ENCODE measurements at regions not wholly inside any gene's neighbourhood (a gene's known extent, or its start where the extent isn't known, plus 50 kb on each side); places are given as distances from the start of the nearest gene placed in this dataset.

DNA sequence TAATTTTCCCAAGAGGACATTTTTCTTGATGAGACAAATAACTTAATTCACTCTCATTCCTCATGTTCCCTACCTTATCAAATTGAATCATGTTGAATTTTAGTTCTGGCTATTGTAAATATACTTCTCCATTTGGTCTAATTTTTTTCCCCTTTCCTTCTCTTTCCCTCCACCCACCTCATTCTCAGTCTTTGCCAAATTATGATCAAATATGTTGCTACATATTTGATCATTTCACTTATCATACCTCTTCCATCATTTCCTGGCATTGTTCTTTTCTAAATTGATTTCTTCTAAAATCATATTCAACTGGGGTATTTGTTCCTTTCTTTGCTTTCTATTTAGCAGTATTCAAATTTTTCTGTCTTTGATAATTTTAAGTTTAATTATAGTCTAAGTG lies 52.3 kb downstream of the HDGFL1 start:
- TF ChIP-seq, protein P1, sequence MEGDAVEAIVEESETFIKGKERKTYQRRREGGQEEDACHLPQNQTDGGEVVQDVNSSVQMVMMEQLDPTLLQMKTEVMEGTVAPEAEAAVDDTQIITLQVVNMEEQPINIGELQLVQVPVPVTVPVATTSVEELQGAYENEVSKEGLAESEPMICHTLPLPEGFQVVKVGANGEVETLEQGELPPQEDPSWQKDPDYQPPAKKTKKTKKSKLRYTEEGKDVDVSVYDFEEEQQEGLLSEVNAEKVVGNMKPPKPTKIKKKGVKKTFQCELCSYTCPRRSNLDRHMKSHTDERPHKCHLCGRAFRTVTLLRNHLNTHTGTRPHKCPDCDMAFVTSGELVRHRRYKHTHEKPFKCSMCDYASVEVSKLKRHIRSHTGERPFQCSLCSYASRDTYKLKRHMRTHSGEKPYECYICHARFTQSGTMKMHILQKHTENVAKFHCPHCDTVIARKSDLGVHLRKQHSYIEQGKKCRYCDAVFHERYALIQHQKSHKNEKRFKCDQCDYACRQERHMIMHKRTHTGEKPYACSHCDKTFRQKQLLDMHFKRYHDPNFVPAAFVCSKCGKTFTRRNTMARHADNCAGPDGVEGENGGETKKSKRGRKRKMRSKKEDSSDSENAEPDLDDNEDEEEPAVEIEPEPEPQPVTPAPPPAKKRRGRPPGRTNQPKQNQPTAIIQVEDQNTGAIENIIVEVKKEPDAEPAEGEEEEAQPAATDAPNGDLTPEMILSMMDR (conservative IDR thresholded peaks at IDR 0.05; ENCODE audit: low read depth, low read length) = no peak
- DNase-seq (ENCODE audit: low read depth) = no peak
- no peak overlapping the region for H3K4me3 ChIP-seq (ENCODE audit: low read length)

DNA sequence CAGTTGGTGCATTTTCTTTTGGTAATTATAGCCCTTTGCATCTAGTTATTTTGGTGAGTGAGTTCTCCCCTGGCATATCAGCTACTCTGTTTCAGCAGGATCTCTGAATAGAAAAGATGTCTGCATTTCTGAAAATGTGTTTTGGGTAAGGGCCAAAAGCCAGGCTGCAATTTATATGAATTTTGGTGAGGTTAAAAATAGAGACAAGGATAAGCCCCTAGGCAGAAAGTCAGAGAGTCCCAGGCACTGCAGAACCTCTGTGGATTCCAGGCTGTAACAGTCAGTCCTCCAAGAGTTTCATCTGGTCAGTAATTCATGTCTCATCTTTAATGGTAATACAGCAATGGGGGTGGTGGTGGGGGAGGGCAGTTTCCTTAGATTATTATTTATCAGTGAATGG lies 53.0 kb downstream of the HDGFL1 start:
- no peak for DNase-seq (ENCODE audit: low read depth)
- TF ChIP-seq, protein P1 (conservative IDR thresholded peaks at IDR 0.05; ENCODE audit: low read depth, low read length) = no peak
- no peak overlapping the region for H3K4me3 ChIP-seq (ENCODE audit: low read length)

DNA sequence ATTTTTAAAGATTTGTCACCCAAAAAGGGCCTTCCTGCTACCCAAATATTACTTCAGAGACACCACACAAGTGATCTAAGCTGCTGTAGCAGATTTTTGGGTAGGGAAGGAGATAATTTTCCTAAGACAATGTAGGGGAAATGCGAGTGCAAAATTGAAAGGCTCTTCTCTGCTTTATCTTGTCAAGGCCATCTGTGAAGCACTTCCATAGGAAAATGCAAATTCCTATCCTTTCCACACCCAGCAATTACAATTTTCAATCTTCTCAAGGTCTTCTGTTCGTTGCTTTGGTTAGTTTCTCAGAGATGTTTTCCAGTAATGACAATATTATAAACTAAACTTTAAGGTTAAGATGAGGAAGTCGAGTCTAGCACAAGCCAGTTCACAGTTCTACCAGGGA lies 53.4 kb downstream of the HDGFL1 start:
- no peak for DNase-seq (ENCODE audit: low read depth)
- no peak overlapping the region for H3K4me3 ChIP-seq (ENCODE audit: low read length)
- TF ChIP-seq, protein P1 (conservative IDR thresholded peaks at IDR 0.05; ENCODE audit: low read depth, low read length) = no peak

- TF ChIP-seq, protein P1 (conservative IDR thresholded peaks at IDR 0.05; ENCODE audit: low read depth, low read length) = no peak
- H3K4me3 ChIP-seq (ENCODE audit: low read length) = no peak overlapping the region
- no peak for DNase-seq (ENCODE audit: low read depth)
These were observed 58.3 kb downstream of the HDGFL1 start for GRCh38 chr6:22627644-22628043.

GRCh38 chr6:22631091-22631490 lies 61.7 kb downstream of the HDGFL1 start:
- TF ChIP-seq, protein P1 (conservative IDR thresholded peaks at IDR 0.05; ENCODE audit: low read depth, low read length) = no peak
- no peak for DNase-seq (ENCODE audit: low read depth)
- no peak overlapping the region for H3K4me3 ChIP-seq (ENCODE audit: low read length)

- DNase-seq (ENCODE audit: low read depth) = no peak
- TF ChIP-seq, protein P1 (conservative IDR thresholded peaks at IDR 0.05; ENCODE audit: low read depth, low read length) = no peak
- no peak overlapping the region for H3K4me3 ChIP-seq (ENCODE audit: low read length)
These were observed 63.3 kb downstream of the HDGFL1 start for GRCh38 chr6:22632581-22633145.

GRCh38 chr6:22636452-22636851 lies 67.1 kb downstream of the HDGFL1 start:
- TF ChIP-seq, protein P1 (conservative IDR thresholded peaks at IDR 0.05; ENCODE audit: low read depth, low read length) = no peak
- no peak for DNase-seq (ENCODE audit: low read depth)
- H3K4me3 ChIP-seq (ENCODE audit: low read length) = no peak overlapping the region
